ENCODE measurements at regions not wholly inside any gene's neighbourhood (a gene's known extent, or its start where the extent isn't known, plus 50 kb on each side); places are given as distances from the start of the nearest gene placed in this dataset.

DNA sequence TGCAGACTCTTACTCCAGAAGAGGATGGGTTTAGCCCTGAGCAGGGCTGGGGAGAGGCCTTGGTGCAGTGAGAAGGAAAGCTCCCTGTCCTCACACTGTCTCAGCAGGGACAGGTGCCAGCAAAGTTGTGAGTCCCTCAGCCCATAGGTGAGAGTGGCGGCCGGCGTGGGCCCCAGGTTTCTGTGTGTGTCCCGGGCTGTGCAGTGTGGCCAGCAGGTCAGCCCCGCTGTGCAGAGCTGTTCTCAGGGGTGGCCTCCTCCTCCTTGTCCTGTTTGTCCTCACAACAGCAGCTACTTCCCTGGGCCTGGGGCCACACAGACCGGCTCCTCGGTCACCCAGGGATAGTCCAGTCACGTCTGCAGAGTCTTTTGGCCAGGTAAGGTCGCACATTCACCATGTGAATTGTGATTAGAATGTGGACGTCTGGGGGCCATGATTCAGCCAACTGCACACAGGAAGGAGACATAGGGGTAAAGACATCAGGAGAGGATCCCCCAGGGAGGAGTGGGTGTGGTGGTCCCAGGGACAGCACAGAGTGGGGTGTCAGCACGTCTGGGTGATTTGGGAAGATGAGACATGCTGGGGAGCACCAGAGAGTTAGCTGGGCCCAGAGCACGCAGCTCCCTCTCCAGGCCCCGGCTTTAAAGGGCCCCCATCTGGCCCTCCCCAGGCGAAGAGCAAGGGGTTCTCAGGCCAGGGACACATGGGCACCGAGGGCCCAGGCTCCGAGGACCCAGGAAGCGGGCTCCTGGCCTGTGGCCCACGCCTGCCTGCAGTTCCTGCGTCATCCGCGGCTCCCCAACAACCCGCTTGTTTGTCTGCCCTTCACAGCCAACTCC, 81.6 kb downstream of the MYEOV start:
- H3K36me3 ChIP-seq (ENCODE audit: insufficient read depth, low read length): no peaks in the 10 kb centered on the region
- H3K4me1 ChIP-seq (ENCODE audit: control insufficient read depth, insufficient read depth, low read length): peaks cover 10% of the 10 kb centered on the region
- H3K4me2 ChIP-seq (ENCODE audit: low read length): no peak overlapping the region
- H3K27me3 ChIP-seq (ENCODE audit: control insufficient read depth, insufficient read depth, low read length): no peaks in the 10 kb centered on the region
- no peak overlapping the region for H3K4me3 ChIP-seq (ENCODE audit: low read length)
- H3K9me3 ChIP-seq (replicated peaks; ENCODE audit: low read length): no peaks in the 10 kb centered on the region
- H3K9ac ChIP-seq (ENCODE audit: low read depth, low read length): no peak overlapping the region

DNA sequence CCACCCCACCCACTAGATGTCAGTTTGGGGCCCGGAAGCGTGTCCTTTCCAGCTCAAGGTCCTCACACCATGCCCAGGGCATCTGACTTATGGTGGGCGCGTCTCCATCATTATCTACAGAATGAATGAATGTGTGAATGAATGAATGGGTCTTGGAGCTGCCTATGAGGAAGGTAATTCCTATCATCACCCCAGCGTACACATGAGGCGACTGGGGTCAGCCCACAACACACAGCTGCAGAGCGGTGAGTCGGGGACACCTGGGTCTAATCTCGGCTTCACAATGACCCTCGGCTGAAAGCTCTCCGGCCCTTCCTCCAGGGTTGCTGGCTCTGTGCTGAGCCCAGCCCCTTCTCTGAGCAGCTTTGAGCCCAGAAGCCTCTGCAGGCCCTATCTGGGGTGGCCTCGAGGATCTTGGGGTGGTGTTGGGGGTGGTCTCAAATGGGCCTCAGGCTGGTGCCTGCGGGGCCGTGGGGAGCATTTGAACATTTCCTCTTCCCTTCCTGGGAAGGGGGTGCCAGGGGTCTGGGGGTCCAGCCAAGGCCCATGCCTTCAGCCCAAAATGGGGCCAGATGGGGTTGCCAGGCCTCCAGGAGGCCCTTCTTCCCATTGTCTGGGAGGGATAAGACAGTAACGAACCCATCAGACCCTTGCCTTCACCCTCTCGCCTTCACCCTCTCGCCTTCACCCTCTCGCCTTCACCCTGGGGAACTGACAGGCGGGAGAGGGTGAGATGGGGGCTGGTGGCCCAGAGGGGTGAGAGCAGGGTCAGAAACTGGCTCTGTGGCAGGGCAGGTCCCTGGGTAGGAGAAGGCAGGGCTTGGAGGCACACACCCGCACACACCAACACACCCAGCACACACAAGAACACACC, 82.4 kb downstream of the MYEOV start:
- Histone ChIP-seq H3K4me3 (ENCODE audit: low read length) (no peak overlapping the region), H3K9me3 (replicated peaks; ENCODE audit: low read length) (no peaks in the 10 kb centered on the region), H3K4me2 (ENCODE audit: low read length) (peak overlapping the region; percentile 58), H3K36me3 (ENCODE audit: insufficient read depth, low read length) (no peaks in the 10 kb centered on the region), H3K4me1 (ENCODE audit: control insufficient read depth, insufficient read depth, low read length) (peaks cover 10% of the 10 kb centered on the region), H3K27me3 (ENCODE audit: control insufficient read depth, insufficient read depth, low read length) (no peaks in the 10 kb centered on the region), H3K9ac (ENCODE audit: low read depth, low read length) (no peak overlapping the region)

GRCh38 chr11:69377029-69377952, 83.3 kb downstream of the MYEOV start:
- no peaks in the 10 kb centered on the region for H3K9me3 ChIP-seq (replicated peaks; ENCODE audit: low read length)
- no peaks in the 10 kb centered on the region for H3K36me3 ChIP-seq (ENCODE audit: insufficient read depth, low read length)
- peak overlapping the region; percentile 58 for H3K4me2 ChIP-seq (ENCODE audit: low read length)
- no peaks in the 10 kb centered on the region for H3K27me3 ChIP-seq (ENCODE audit: control insufficient read depth, insufficient read depth, low read length)
- H3K4me3 ChIP-seq (ENCODE audit: low read length): no peak overlapping the region
- no peak overlapping the region for H3K9ac ChIP-seq (ENCODE audit: low read depth, low read length)
- H3K4me1 ChIP-seq (ENCODE audit: control insufficient read depth, insufficient read depth, low read length): peaks cover 10% of the 10 kb centered on the region

DNA sequence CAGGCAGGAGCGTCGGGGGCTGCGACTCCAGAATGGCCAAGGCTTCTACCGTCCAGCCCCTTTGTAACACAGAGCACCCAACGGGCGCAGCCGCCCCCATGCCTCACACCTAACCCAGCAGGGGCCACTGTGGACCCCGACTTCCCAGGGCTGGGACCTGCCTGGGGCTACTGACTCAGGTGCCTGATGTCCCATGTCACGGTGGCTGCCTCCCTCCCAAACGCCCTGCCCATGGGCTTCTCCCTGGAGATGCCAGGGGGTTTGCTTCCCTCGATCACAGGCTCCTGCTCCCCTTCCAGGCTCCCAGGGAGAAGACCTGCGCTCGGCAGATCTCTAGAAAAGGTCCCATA, 84.0 kb downstream of the MYEOV start:
- Histone ChIP-seq H3K9ac (ENCODE audit: low read depth, low read length) (no peak overlapping the region), H3K4me2 (ENCODE audit: low read length) (no peak overlapping the region)

DNA sequence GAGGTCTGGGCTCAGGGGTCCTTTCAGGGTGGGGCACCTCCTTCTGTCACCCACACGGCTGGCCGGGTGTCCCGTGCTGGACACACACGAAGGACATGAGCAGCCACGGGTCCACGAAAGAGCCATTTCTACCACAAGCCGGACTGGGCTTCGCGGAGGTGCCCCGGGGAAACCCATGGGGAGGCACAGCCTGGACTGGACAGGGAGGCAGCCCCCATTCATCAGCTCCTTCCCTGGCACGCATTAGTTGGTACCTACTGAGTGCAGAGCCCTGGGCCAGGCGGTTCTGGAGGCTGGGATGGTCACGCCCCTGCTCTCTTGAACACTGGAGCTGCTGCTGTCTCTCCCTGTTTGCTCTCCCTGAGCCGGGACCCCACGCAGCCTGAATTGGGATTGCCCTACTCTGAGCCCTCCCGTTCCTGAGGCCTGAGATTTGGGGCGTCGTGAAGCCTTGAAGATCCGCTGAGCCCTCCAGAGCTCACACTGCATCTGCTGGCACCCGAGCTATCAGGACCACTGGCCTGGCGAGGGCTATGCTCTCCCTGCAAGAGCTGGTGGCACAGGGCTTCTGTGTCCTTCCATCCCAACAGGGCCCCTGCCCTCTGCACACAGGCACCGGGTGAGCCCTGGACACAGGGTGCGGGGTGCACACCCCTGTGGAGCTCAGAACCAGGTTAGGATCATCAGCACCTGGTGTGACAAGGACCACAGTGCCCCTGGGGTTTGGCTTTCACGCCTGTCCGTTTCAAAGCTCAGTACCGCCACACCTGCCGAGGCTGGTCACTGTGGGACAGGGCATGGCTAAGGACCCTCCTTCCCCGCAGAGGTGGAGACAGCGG, 84.6 kb downstream of the MYEOV start:
- no peaks in the 10 kb centered on the region for H3K27me3 ChIP-seq (ENCODE audit: control insufficient read depth, insufficient read depth, low read length)
- no peaks in the 10 kb centered on the region for H3K9me3 ChIP-seq (replicated peaks; ENCODE audit: low read length)
- H3K4me1 ChIP-seq (ENCODE audit: control insufficient read depth, insufficient read depth, low read length): peaks cover 10% of the 10 kb centered on the region
- H3K4me3 ChIP-seq (ENCODE audit: low read length): no peak overlapping the region
- H3K9ac ChIP-seq (ENCODE audit: low read depth, low read length): no peak overlapping the region
- no peaks in the 10 kb centered on the region for H3K36me3 ChIP-seq (ENCODE audit: insufficient read depth, low read length)
- no peak overlapping the region for H3K4me2 ChIP-seq (ENCODE audit: low read length)

More for the DNA sequence above, 84.0 kb downstream of the MYEOV start:
- Histone ChIP-seq H3K4me3 (ENCODE audit: low read length) (no peak overlapping the region), H3K36me3 (ENCODE audit: insufficient read depth, low read length) (no peaks in the 10 kb centered on the region), H3K4me1 (ENCODE audit: control insufficient read depth, insufficient read depth, low read length) (peaks cover 10% of the 10 kb centered on the region), H3K27me3 (ENCODE audit: control insufficient read depth, insufficient read depth, low read length) (no peaks in the 10 kb centered on the region), H3K9me3 (replicated peaks; ENCODE audit: low read length) (no peaks in the 10 kb centered on the region)

DNA sequence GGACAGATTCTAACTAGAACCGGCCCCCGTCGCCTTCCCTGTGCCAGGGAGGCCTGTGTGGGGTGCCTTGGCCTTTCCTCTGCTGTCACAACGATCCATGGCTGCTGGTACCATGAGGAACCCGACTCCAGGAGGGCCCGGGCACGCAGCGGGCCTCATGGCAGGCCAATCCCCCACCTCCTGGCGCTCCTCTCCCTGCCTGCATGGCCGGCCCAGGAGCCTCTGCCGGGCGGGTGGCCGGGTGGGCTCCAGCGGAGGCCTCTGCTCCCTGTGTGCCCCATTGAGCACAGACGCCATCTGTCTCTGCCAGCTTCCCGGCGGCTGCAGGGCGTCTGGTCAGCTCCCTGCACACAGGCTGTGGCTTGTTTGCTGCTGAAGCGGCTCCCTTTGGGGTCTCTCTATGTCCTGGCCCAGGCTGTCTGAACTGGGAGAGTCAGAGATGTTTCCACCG, 86.5 kb downstream of the MYEOV start:
- no peak overlapping the region for H3K9ac ChIP-seq (ENCODE audit: low read depth, low read length)

GRCh38 chr11:69380921-69381581, 87.1 kb downstream of the MYEOV start:
- no peak overlapping the region for H3K4me2 ChIP-seq (ENCODE audit: low read length)
- no peaks in the 10 kb centered on the region for H3K36me3 ChIP-seq (ENCODE audit: insufficient read depth, low read length)
- H3K27me3 ChIP-seq (ENCODE audit: control insufficient read depth, insufficient read depth, low read length): no peaks in the 10 kb centered on the region
- H3K9ac ChIP-seq (ENCODE audit: low read depth, low read length): no peak overlapping the region
- H3K4me1 ChIP-seq (ENCODE audit: control insufficient read depth, insufficient read depth, low read length): peaks cover 10% of the 10 kb centered on the region
- no peaks in the 10 kb centered on the region for H3K9me3 ChIP-seq (replicated peaks; ENCODE audit: low read length)
- H3K4me3 ChIP-seq (ENCODE audit: low read length): no peak overlapping the region

More for the DNA sequence above, 86.5 kb downstream of the MYEOV start:
- no peaks in the 10 kb centered on the region for H3K9me3 ChIP-seq (replicated peaks; ENCODE audit: low read length)
- no peaks in the 10 kb centered on the region for H3K27me3 ChIP-seq (ENCODE audit: control insufficient read depth, insufficient read depth, low read length)
- peaks cover 10% of the 10 kb centered on the region for H3K4me1 ChIP-seq (ENCODE audit: control insufficient read depth, insufficient read depth, low read length)
- H3K4me2 ChIP-seq (ENCODE audit: low read length): no peak overlapping the region
- H3K36me3 ChIP-seq (ENCODE audit: insufficient read depth, low read length): no peaks in the 10 kb centered on the region
- H3K4me3 ChIP-seq (ENCODE audit: low read length): no peak overlapping the region

- H3K4me2 ChIP-seq (ENCODE audit: low read length): no peak overlapping the region
- no peaks in the 10 kb centered on the region for H3K27me3 ChIP-seq (ENCODE audit: control insufficient read depth, insufficient read depth, low read length)
Observed at GRCh38 chr11:69381681-69382130, 87.8 kb downstream of the MYEOV start.

DNA sequence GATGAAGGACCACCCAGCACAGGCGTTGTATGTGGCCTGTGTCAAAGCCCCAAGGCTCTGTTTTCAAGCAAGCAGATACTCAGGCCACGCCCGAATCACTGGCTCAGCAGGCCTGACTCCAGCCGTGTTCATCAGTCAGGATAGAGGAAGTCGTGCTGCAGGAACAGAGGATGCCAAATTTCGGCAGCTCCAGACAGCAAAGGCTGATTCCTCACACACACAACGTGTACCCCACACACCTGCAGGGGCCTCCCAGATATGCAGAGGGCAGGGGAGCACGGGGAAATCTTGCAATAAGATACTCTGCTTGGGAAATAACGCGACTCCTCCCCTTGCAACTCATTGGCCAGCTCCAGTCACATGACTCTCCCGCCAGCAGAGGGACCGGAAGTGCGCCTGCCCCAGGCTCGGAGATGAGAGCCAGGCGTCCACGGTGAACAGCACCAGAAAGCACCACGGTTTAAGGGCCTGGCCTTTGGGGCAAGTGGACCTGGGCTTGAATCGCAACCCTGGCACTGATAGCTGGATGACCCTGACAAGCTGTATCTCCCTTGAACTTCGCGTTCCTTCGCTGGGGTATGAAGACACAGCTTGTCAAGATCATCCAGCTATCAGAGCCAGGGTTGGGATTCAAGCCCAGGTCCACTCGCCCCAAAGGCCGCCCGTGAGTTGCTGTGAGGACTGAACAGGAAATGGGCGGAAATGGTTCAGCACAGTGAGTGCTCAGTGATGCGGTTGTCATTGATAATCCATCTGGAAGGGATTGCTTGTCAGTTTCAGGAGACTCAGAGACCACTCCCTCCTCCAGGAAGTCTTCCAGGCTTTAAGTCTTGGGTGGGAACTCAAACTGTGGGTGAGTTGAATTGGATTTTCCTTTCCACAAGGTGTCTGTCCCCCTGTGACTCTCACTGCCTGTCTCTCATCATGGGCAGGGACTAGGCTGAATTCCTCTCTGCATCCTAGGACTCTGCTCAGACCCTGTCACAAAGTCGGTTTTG, 88.5 kb downstream of the MYEOV start:
- peaks cover under 1% of the 10 kb centered on the region for H3K4me1 ChIP-seq (ENCODE audit: control insufficient read depth, insufficient read depth, low read length)
- H3K27me3 ChIP-seq (ENCODE audit: control insufficient read depth, insufficient read depth, low read length): no peaks in the 10 kb centered on the region
- H3K4me2 ChIP-seq (ENCODE audit: low read length): no peak overlapping the region
- H3K9ac ChIP-seq (ENCODE audit: low read depth, low read length): no peak overlapping the region
- no peaks in the 10 kb centered on the region for H3K9me3 ChIP-seq (replicated peaks; ENCODE audit: low read length)
- no peaks in the 10 kb centered on the region for H3K36me3 ChIP-seq (ENCODE audit: insufficient read depth, low read length)
- no peak overlapping the region for H3K4me3 ChIP-seq (ENCODE audit: low read length)

More at GRCh38 chr11:69381681-69382130, 87.8 kb downstream of the MYEOV start:
- H3K9ac ChIP-seq (ENCODE audit: low read depth, low read length): no peak overlapping the region
- no peaks in the 10 kb centered on the region for H3K9me3 ChIP-seq (replicated peaks; ENCODE audit: low read length)
- no peak overlapping the region for H3K4me3 ChIP-seq (ENCODE audit: low read length)
- peaks cover 8% of the 10 kb centered on the region for H3K4me1 ChIP-seq (ENCODE audit: control insufficient read depth, insufficient read depth, low read length)
- no peaks in the 10 kb centered on the region for H3K36me3 ChIP-seq (ENCODE audit: insufficient read depth, low read length)

All from skeletal muscle satellite cell (primary cell).